Activated CD8-positive, alpha-beta memory T cell treated with anti-CD3 and anti-CD28 coated beads, Interleukin-2, amount 10 ng/mL, durations not matched to agents 7 days and 5 days (primary cell): ENCODE measurements at regions not wholly inside any gene's neighbourhood (a gene's known extent, or its start where the extent isn't known, plus 50 kb on each side); places are given as distances from the start of the nearest gene placed in this dataset.
A peak's percentile ranks its signal among the peaks of the same experiment; 100 is the strongest.

Experiments used
- microRNA-seq: library from miRNA; unstranded; fragments of <30 nt; microRNA quantifications from one replicate; pipeline ENCODE4 v1.2.0, GENCODE V29; 2022

Small RNA genes in the stretch of these regions (microRNA-seq; reads per million reads assigned to microRNA genes)
- gene MIRLET7A1 (127 reads per million, percentile 67 among the genes with 10 or more reads in this experiment), gene MIRLET7D (13,704 reads per million, percentile 96 among the genes with 10 or more reads in this experiment), gene MIRLET7F1 (313 reads per million, percentile 78 among the genes with 10 or more reads in this experiment)
